ENCODE measurements at regions not wholly inside any gene's neighbourhood (a gene's known extent, or its start where the extent isn't known, plus 50 kb on each side); places are given as distances from the start of the nearest gene placed in this dataset.

GRCh38 chr16:11481987-11482386, 104.7 kb downstream of the LITAF start:
- Mint-ChIP-seq H3K27me3 (ENCODE audit: low read depth) (no peaks in the 10 kb centered on the region), H3K4me1 (ENCODE audit: low read depth) (no peaks in the 10 kb centered on the region), H3K27ac (no peak overlapping the region), H3K9me3 (peaks cover 45% of the 10 kb centered on the region), H3K36me3 (ENCODE audit: low read depth) (peaks cover 1% of the 10 kb centered on the region), H3K4me3 (no peak overlapping the region)
- DNase-seq (ENCODE audit: low spot score) = no peak

- Mint-ChIP-seq H3K9me3 (peaks cover 45% of the 10 kb centered on the region), H3K4me1 (ENCODE audit: low read depth) (no peaks in the 10 kb centered on the region), H3K27me3 (ENCODE audit: low read depth) (no peaks in the 10 kb centered on the region), H3K4me3 (no peak overlapping the region), H3K36me3 (ENCODE audit: low read depth) (peaks cover 1% of the 10 kb centered on the region), H3K27ac (no peak overlapping the region)
- DNase-seq (ENCODE audit: low spot score) = no peak
These were observed 103.6 kb downstream of the LITAF start for GRCh38 chr16:11482946-11483748.

- H3K27me3 Mint-ChIP-seq (ENCODE audit: low read depth) = no peaks in the 10 kb centered on the region
- peaks cover 45% of the 10 kb centered on the region for H3K9me3 Mint-ChIP-seq
- DNase-seq (ENCODE audit: low spot score) = no peak
- no peaks in the 10 kb centered on the region for H3K4me1 Mint-ChIP-seq (ENCODE audit: low read depth)
- H3K36me3 Mint-ChIP-seq (ENCODE audit: low read depth) = peaks cover 1% of the 10 kb centered on the region
- H3K27ac Mint-ChIP-seq = no peak overlapping the region
- H3K4me3 Mint-ChIP-seq = no peak overlapping the region
These were observed 101.9 kb downstream of the LITAF start for GRCh38 chr16:11484691-11485258.

GRCh38 chr16:11485676-11486075, 101.0 kb downstream of the LITAF start:
- no peak overlapping the region for H3K27ac Mint-ChIP-seq
- H3K9me3 Mint-ChIP-seq = peaks cover 42% of the 10 kb centered on the region
- H3K36me3 Mint-ChIP-seq (ENCODE audit: low read depth) = peaks cover 1% of the 10 kb centered on the region
- H3K4me1 Mint-ChIP-seq (ENCODE audit: low read depth) = no peaks in the 10 kb centered on the region
- no peaks in the 10 kb centered on the region for H3K27me3 Mint-ChIP-seq (ENCODE audit: low read depth)
- no peak for DNase-seq (ENCODE audit: low spot score)
- H3K4me3 Mint-ChIP-seq = no peak overlapping the region

GRCh38 chr16:11487289-11487688, 99.4 kb downstream of the LITAF start:
- Mint-ChIP-seq H3K9me3 (peaks cover 35% of the 10 kb centered on the region), H3K27me3 (ENCODE audit: low read depth) (no peaks in the 10 kb centered on the region), H3K4me3 (no peak overlapping the region), H3K27ac (no peak overlapping the region), H3K36me3 (ENCODE audit: low read depth) (no peaks in the 10 kb centered on the region), H3K4me1 (ENCODE audit: low read depth) (no peaks in the 10 kb centered on the region)
- DNase-seq (ENCODE audit: low spot score) = no peak

- no peak for DNase-seq (ENCODE audit: low spot score)
- Mint-ChIP-seq H3K4me3 (no peak overlapping the region), H3K27me3 (ENCODE audit: low read depth) (no peaks in the 10 kb centered on the region), H3K27ac (no peak overlapping the region), H3K4me1 (ENCODE audit: low read depth) (no peaks in the 10 kb centered on the region), H3K9me3 (peaks cover 25% of the 10 kb centered on the region), H3K36me3 (ENCODE audit: low read depth) (no peaks in the 10 kb centered on the region)
These were observed 98.4 kb downstream of the LITAF start for GRCh38 chr16:11488304-11488703.

- Mint-ChIP-seq H3K36me3 (ENCODE audit: low read depth) (no peaks in the 10 kb centered on the region), H3K27me3 (ENCODE audit: low read depth) (no peaks in the 10 kb centered on the region), H3K9me3 (peaks cover 6% of the 10 kb centered on the region), H3K4me1 (ENCODE audit: low read depth) (peaks cover 6% of the 10 kb centered on the region), H3K4me3 (no peak overlapping the region), H3K27ac (no peak overlapping the region)
- no peak for DNase-seq (ENCODE audit: low spot score)
These were observed 95.2 kb downstream of the LITAF start for GRCh38 chr16:11491524-11491923.

- H3K27ac Mint-ChIP-seq = no peak overlapping the region
- H3K36me3 Mint-ChIP-seq (ENCODE audit: low read depth) = no peaks in the 10 kb centered on the region
- DNase-seq (ENCODE audit: low spot score) = no peak
- H3K4me3 Mint-ChIP-seq = no peak overlapping the region
- H3K27me3 Mint-ChIP-seq (ENCODE audit: low read depth) = no peaks in the 10 kb centered on the region
- H3K9me3 Mint-ChIP-seq = peaks cover 6% of the 10 kb centered on the region
- peaks cover 9% of the 10 kb centered on the region for H3K4me1 Mint-ChIP-seq (ENCODE audit: low read depth)
These were observed 93.8 kb downstream of the LITAF start for GRCh38 chr16:11492808-11493530.

GRCh38 chr16:11493531-11493929, 93.2 kb downstream of the LITAF start:
- H3K9me3 Mint-ChIP-seq = peaks cover 6% of the 10 kb centered on the region
- H3K36me3 Mint-ChIP-seq (ENCODE audit: low read depth) = no peaks in the 10 kb centered on the region
- H3K4me3 Mint-ChIP-seq = no peak overlapping the region
- no peak for DNase-seq (ENCODE audit: low spot score)
- H3K27me3 Mint-ChIP-seq (ENCODE audit: low read depth) = no peaks in the 10 kb centered on the region
- H3K4me1 Mint-ChIP-seq (ENCODE audit: low read depth) = peaks cover 9% of the 10 kb centered on the region
- H3K27ac Mint-ChIP-seq = no peak overlapping the region

GRCh38 chr16:11494029-11494428, 92.7 kb downstream of the LITAF start:
- Mint-ChIP-seq H3K4me3 (no peak overlapping the region), H3K27me3 (ENCODE audit: low read depth) (no peaks in the 10 kb centered on the region), H3K4me1 (ENCODE audit: low read depth) (peaks cover 11% of the 10 kb centered on the region), H3K36me3 (ENCODE audit: low read depth) (no peaks in the 10 kb centered on the region), H3K9me3 (peaks cover 6% of the 10 kb centered on the region), H3K27ac (no peak overlapping the region)
- no peak for DNase-seq (ENCODE audit: low spot score)

- H3K27me3 Mint-ChIP-seq (ENCODE audit: low read depth) = no peaks in the 10 kb centered on the region
- H3K9me3 Mint-ChIP-seq = peaks cover 6% of the 10 kb centered on the region
- no peak overlapping the region for H3K27ac Mint-ChIP-seq
- DNase-seq (ENCODE audit: low spot score) = no peak
- H3K36me3 Mint-ChIP-seq (ENCODE audit: low read depth) = no peaks in the 10 kb centered on the region
- H3K4me3 Mint-ChIP-seq = no peak overlapping the region
- H3K4me1 Mint-ChIP-seq (ENCODE audit: low read depth) = peaks cover 11% of the 10 kb centered on the region
These were observed 92.3 kb downstream of the LITAF start for GRCh38 chr16:11494433-11494832.

GRCh38 chr16:11495066-11495407, 91.7 kb downstream of the LITAF start:
- H3K27ac Mint-ChIP-seq = no peak overlapping the region
- no peak for DNase-seq (ENCODE audit: low spot score)

More at GRCh38 chr16:11495066-11495407, 91.7 kb downstream of the LITAF start:
- H3K4me3 Mint-ChIP-seq = no peak overlapping the region
- H3K4me1 Mint-ChIP-seq (ENCODE audit: low read depth) = peaks cover 11% of the 10 kb centered on the region
- H3K27me3 Mint-ChIP-seq (ENCODE audit: low read depth) = no peaks in the 10 kb centered on the region
- H3K9me3 Mint-ChIP-seq = peaks cover 6% of the 10 kb centered on the region
- no peaks in the 10 kb centered on the region for H3K36me3 Mint-ChIP-seq (ENCODE audit: low read depth)
